ENCODE measurements at regions not wholly inside any gene's neighbourhood (a gene's known extent, or its start where the extent isn't known, plus 50 kb on each side); places are given as distances from the start of the nearest gene placed in this dataset.

GRCh38 chr16:85524630-85525419 is 88.3 kb upstream of the GSE1 start (continued):
- TF ChIP-seq ZBTB37 (CRISPR knock-in tag; IDR thresholded peaks at IDR 0.05) = no peak
- TF ChIP-seq ZNF704 (CRISPR knock-in tag; IDR thresholded peaks at IDR 0.05; ENCODE audit: borderline replicate concordance) = no peak
- no peak for TF ChIP-seq LCORL (IDR thresholded peaks at IDR 0.05)
- TF ChIP-seq LCORL (CRISPR knock-in tag; IDR thresholded peaks at IDR 0.05) = peak; percentile 99
- TF ChIP-seq, protein P1, sequence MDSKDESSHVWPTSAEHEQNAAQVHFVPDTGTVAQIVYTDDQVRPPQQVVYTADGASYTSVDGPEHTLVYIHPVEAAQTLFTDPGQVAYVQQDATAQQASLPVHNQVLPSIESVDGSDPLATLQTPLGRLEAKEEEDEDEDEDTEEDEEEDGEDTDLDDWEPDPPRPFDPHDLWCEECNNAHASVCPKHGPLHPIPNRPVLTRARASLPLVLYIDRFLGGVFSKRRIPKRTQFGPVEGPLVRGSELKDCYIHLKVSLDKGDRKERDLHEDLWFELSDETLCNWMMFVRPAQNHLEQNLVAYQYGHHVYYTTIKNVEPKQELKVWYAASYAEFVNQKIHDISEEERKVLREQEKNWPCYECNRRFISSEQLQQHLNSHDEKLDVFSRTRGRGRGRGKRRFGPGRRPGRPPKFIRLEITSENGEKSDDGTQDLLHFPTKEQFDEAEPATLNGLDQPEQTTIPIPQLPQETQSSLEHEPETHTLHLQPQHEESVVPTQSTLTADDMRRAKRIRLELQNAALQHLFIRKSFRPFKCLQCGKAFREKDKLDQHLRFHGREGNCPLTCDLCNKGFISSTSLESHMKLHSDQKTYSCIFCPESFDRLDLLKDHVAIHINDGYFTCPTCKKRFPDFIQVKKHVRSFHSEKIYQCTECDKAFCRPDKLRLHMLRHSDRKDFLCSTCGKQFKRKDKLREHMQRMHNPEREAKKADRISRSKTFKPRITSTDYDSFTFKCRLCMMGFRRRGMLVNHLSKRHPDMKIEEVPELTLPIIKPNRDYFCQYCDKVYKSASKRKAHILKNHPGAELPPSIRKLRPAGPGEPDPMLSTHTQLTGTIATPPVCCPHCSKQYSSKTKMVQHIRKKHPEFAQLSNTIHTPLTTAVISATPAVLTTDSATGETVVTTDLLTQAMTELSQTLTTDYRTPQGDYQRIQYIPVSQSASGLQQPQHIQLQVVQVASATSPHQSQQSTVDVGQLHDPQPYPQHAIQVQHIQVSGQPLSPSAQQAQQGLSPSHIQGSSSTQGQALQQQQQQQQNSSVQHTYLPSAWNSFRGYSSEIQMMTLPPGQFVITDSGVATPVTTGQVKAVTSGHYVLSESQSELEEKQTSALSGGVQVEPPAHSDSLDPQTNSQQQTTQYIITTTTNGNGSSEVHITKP (CRISPR knock-in tag; IDR thresholded peaks at IDR 0.05; ENCODE audit: low read depth) = no peak
- TF ChIP-seq ZNF326 (CRISPR knock-in tag; IDR thresholded peaks at IDR 0.05; ENCODE audit: borderline replicate concordance) = no peak
- peak; percentile 55 for TF ChIP-seq ZNF883 (CRISPR knock-in tag; IDR thresholded peaks at IDR 0.05; ENCODE audit: not compliant biosample characterization)
- TF ChIP-seq, protein P2, sequence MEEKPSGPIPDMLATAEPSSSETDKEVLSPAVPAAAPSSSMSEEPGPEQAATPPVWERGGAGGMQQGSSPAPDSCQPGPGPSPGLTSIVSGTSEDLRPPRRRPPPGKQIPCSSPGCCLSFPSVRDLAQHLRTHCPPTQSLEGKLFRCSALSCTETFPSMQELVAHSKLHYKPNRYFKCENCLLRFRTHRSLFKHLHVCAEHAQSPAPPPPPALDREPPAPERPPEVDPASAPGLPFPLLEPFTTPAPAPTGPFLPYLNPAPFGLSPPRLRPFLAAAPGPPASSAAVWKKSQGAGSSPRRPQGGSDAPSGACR (CRISPR knock-in tag; IDR thresholded peaks at IDR 0.05) = peak; percentile 97
- TF ChIP-seq ZNF33B (CRISPR knock-in tag; IDR thresholded peaks at IDR 0.05) = no peak
- peak; percentile 24; the same call in 1 of the 2 replicates for TF ChIP-seq ZNF790 (CRISPR knock-in tag; IDR thresholded peaks at IDR 0.05; ENCODE audit: borderline replicate concordance)
- TF ChIP-seq NFYB (CRISPR knock-in tag; IDR thresholded peaks at IDR 0.05) = peak; percentile 35; the same call in 1 of the 2 replicates
- no peak; the same call in 1 of the 2 replicates for TF ChIP-seq ZNF12 (CRISPR knock-in tag; IDR thresholded peaks at IDR 0.05)
- TF ChIP-seq ZNF629 (CRISPR knock-in tag; conservative IDR thresholded peaks at IDR 0.05) = peak; percentile 69
